Bronchial epithelial cell (primary cell): ENCODE measurements at regions not wholly inside any gene's neighbourhood (a gene's known extent, or its start where the extent isn't known, plus 50 kb on each side); places are given as distances from the start of the nearest gene placed in this dataset.

Source experiments
- DNase-seq: peaks from one replicate; pipeline ENCODE4 v3.0.0-alpha.2; 2010; ENCODE audit warnings: low read depth
- FAIRE-seq: peaks from 2 replicates; lab custom pipeline; 2011; peaks lifted over from hg19 to GRCh38; lab: Jason Lieb, UNC
- H3K27me3 ChIP-seq: 2 replicates; pipeline ENCODE4 v1.5.1; 2011; ENCODE audit warnings: low read length; ENCODE audit not compliant: control insufficient read depth, insufficient read depth
- H3K36me3 ChIP-seq: 2 replicates; pipeline ENCODE4 v1.5.1; 2011; ENCODE audit warnings: low read length; ENCODE audit not compliant: control insufficient read depth, insufficient read depth
- H3K4me3 ChIP-seq: 2 replicates; pipeline ENCODE4 v1.5.1; 2011; ENCODE audit warnings: mild to moderate bottlenecking, low read depth, low read length, control low read depth
- TF ChIP-seq, protein P1 (sequence below): IDR thresholded peaks from 2 replicates; pipeline ENCODE4 v1.5.1; 2011; ENCODE audit warnings: mild to moderate bottlenecking, moderate library complexity, low read length, control low read depth, inconsistent platforms; ENCODE audit not compliant: insufficient read depth, severe bottlenecking

DNA sequence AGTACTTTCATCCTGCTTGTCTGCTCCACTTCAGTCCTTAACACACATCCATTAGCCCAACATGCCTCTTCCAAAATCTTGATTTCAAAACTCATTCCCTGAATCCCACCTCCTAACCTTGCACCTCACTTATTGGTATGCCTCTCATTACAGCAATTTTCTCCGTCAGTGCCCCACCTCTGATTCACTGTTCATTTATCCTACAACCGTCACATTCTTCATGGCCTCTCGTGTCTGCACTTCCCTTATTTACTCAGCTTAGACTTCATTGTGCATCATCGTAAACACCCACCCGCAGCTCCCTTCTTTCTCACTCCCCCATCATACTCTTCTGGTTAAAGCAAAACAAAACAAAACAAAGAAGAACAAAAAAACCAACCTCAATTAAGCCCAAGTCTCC lies 160.6 kb upstream of the HMGA2 start:
- peak; percentile 75 for DNase-seq
- FAIRE-seq, result no peak
- Histone ChIP-seq H3K27me3 (no peaks in the 10 kb centered on the region), H3K4me3 (no peak overlapping the region), H3K36me3 (no peaks in the 10 kb centered on the region)
- TF ChIP-seq, protein P1, sequence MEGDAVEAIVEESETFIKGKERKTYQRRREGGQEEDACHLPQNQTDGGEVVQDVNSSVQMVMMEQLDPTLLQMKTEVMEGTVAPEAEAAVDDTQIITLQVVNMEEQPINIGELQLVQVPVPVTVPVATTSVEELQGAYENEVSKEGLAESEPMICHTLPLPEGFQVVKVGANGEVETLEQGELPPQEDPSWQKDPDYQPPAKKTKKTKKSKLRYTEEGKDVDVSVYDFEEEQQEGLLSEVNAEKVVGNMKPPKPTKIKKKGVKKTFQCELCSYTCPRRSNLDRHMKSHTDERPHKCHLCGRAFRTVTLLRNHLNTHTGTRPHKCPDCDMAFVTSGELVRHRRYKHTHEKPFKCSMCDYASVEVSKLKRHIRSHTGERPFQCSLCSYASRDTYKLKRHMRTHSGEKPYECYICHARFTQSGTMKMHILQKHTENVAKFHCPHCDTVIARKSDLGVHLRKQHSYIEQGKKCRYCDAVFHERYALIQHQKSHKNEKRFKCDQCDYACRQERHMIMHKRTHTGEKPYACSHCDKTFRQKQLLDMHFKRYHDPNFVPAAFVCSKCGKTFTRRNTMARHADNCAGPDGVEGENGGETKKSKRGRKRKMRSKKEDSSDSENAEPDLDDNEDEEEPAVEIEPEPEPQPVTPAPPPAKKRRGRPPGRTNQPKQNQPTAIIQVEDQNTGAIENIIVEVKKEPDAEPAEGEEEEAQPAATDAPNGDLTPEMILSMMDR, result no peak

DNA sequence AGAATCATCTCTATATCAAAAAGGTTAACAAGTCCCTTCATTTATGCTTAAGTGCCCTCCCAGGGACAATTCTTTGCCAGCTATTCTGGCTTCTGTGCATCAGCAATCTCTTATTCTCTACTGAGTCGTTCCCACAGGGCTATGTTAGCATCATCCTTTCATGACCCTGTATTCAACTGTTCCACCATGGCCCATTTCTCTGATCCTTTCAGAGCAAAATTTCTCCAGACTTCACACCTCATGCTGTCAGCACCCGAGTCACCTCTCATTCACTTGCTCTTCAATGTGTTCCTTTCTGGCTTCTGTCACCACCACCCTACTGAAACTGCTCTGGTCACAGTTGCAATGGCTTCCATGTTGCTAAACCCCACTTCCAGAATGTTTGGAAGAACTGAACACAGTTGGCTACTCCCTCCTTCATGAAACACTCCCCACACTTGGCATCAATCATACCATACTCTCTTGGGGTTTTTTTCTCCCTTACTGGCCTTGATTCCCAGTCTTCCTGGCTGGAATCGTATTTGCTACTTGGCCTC lies 159.5 kb upstream of the HMGA2 start:
- Histone ChIP-seq H3K4me3 (no peak overlapping the region), H3K36me3 (no peaks in the 10 kb centered on the region), H3K27me3 (no peaks in the 10 kb centered on the region)
- TF ChIP-seq, protein P1, result no peak
- no peak for FAIRE-seq
- DNase-seq, result no peak

DNA sequence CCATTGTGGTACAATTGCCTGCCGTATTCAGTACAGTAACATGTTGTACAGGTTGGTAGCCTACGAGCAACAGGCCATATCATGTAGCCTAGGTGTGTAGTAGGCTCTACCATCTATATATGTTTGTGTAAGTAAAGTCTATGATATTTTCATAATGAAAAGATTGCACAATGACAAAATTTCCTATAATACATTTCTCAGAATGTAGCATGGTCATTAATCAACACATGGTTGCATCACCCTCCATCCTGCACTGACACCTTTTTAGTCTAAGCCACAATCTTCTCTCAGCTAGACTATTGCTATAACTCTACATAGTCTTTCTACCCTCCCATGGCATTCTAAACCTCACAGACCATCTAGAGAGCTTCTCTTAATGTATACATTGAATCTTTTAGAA lies 158.5 kb upstream of the HMGA2 start:
- TF ChIP-seq, protein P1, result no peak
- no peaks in the 10 kb centered on the region for H3K27me3 ChIP-seq
- peak; percentile 66 for DNase-seq
- no peak for FAIRE-seq
- no peaks in the 10 kb centered on the region for H3K36me3 ChIP-seq
- H3K4me3 ChIP-seq, result no peak overlapping the region

GRCh38 chr12:65666876-65667275 lies 157.4 kb upstream of the HMGA2 start:
- FAIRE-seq, result no peak
- H3K36me3 ChIP-seq, result no peaks in the 10 kb centered on the region
- no peak for DNase-seq
- H3K4me3 ChIP-seq, result no peak overlapping the region
- TF ChIP-seq, protein P1, result no peak
- H3K27me3 ChIP-seq, result no peaks in the 10 kb centered on the region

- FAIRE-seq (no peak), DNase-seq (no peak)
- Histone ChIP-seq H3K27me3 (no peaks in the 10 kb centered on the region), H3K36me3 (no peaks in the 10 kb centered on the region), H3K4me3 (no peak overlapping the region)
- TF ChIP-seq, protein P1, result no peak
Observed at GRCh38 chr12:65667932-65668331, 156.4 kb upstream of the HMGA2 start.
